ENCODE measurements at regions not wholly inside any gene's neighbourhood (a gene's known extent, or its start where the extent isn't known, plus 50 kb on each side); places are given as distances from the start of the nearest gene placed in this dataset.

- peak; percentile 1 for DNase-seq (ENCODE audit: low spot score)
- intact Hi-C loops (cut with micrococcal nuclease; ENCODE audit: unreplicated experiment): no loop called here
- CTCF ChIA-PET (ENCODE audit: unreplicated experiment): no interaction called here
- Histone ChIP-seq H3K4me3 (ENCODE audit: low read depth, low read length, poor library complexity, severe bottlenecking) (no peak overlapping the region), H3K36me3 (ENCODE audit: insufficient read depth, low read length) (no peaks in the 10 kb centered on the region), H3K9me2 (ENCODE audit: insufficient read depth, low read length) (no peaks in the 10 kb centered on the region), H3K9me3 (ENCODE audit: low read length) (no peaks in the 10 kb centered on the region), H3K4me2 (ENCODE audit: low read length) (no peak overlapping the region), H3K79me2 (ENCODE audit: insufficient read depth, low read depth, low read length) (no peaks in the 10 kb centered on the region), H4K20me1 (ENCODE audit: insufficient read depth, low read length) (no peaks in the 10 kb centered on the region), H2AFZ (ENCODE audit: low read length) (no peak overlapping the region), H3K4me1 (ENCODE audit: insufficient read depth, low read length, poor library complexity, severe bottlenecking) (no peaks in the 10 kb centered on the region), H3K27ac (ENCODE audit: low read depth, low read length, poor library complexity, severe bottlenecking) (no peak overlapping the region)
- no TSS peak for BruUV-seq (replicated peaks)
- TF ChIP-seq EZH2phosphoT487 (IDR thresholded peaks at IDR 0.05; ENCODE audit: borderline replicate concordance, low read depth, low read length) (no peak), CTCF (conservative IDR thresholded peaks at IDR 0.05; ENCODE audit: low read length) (0 out of 2 replicates have a peak, but pooled peaks have one; percentile 23)
- POLR2A ChIA-PET: interaction anchor here (0.6 kb wide), 2 partner anchors 154 to 896 kb away, joined by 5 to 8 read pairs; no protein-coding TSS in a partner anchor
These were observed 184.8 kb downstream of the TEX29 start for GRCh38 chr13:111505175-111505777.

GRCh38 chr13:111506125-111506524 is 185.7 kb downstream of the TEX29 start:
- Histone ChIP-seq H4K20me1 (ENCODE audit: insufficient read depth, low read length) (no peaks in the 10 kb centered on the region), H2AFZ (ENCODE audit: low read length) (no peak overlapping the region), H3K9me2 (ENCODE audit: insufficient read depth, low read length) (no peaks in the 10 kb centered on the region), H3K9me3 (ENCODE audit: low read length) (no peaks in the 10 kb centered on the region), H3K36me3 (ENCODE audit: insufficient read depth, low read length) (no peaks in the 10 kb centered on the region), H3K4me2 (ENCODE audit: low read length) (no peak overlapping the region), H3K4me3 (ENCODE audit: low read depth, low read length, poor library complexity, severe bottlenecking) (no peak overlapping the region), H3K27ac (ENCODE audit: low read depth, low read length, poor library complexity, severe bottlenecking) (no peak overlapping the region), H3K79me2 (ENCODE audit: insufficient read depth, low read depth, low read length) (no peaks in the 10 kb centered on the region), H3K4me1 (ENCODE audit: insufficient read depth, low read length, poor library complexity, severe bottlenecking) (no peaks in the 10 kb centered on the region)
- ChIA-PET CTCF (ENCODE audit: unreplicated experiment) (no interaction called here), POLR2A (no interaction called here)
- TF ChIP-seq EZH2phosphoT487 (IDR thresholded peaks at IDR 0.05; ENCODE audit: borderline replicate concordance, low read depth, low read length): no peak
- TF ChIP-seq CTCF (conservative IDR thresholded peaks at IDR 0.05; ENCODE audit: low read length): no peak
- BruUV-seq (replicated peaks): no TSS peak
- intact Hi-C loops (cut with micrococcal nuclease; ENCODE audit: unreplicated experiment): no loop called here
- no peak for DNase-seq (ENCODE audit: low spot score)

- Histone ChIP-seq H4K20me1 (ENCODE audit: insufficient read depth, low read length) (no peaks in the 10 kb centered on the region), H3K4me3 (ENCODE audit: low read depth, low read length, poor library complexity, severe bottlenecking) (no peak overlapping the region), H3K36me3 (ENCODE audit: insufficient read depth, low read length) (no peaks in the 10 kb centered on the region), H3K9me3 (ENCODE audit: low read length) (no peaks in the 10 kb centered on the region), H3K79me2 (ENCODE audit: insufficient read depth, low read depth, low read length) (no peaks in the 10 kb centered on the region), H3K4me1 (ENCODE audit: insufficient read depth, low read length, poor library complexity, severe bottlenecking) (no peaks in the 10 kb centered on the region), H3K27ac (ENCODE audit: low read depth, low read length, poor library complexity, severe bottlenecking) (no peak overlapping the region), H2AFZ (ENCODE audit: low read length) (no peak overlapping the region), H3K9me2 (ENCODE audit: insufficient read depth, low read length) (no peaks in the 10 kb centered on the region), H3K4me2 (ENCODE audit: low read length) (no peak overlapping the region)
- ChIA-PET POLR2A (no interaction called here), CTCF (ENCODE audit: unreplicated experiment) (no interaction called here)
- no TSS peak for BruUV-seq (replicated peaks)
- intact Hi-C loops (cut with micrococcal nuclease; ENCODE audit: unreplicated experiment): no loop called here
- DNase-seq (ENCODE audit: low spot score): no peak
- TF ChIP-seq EZH2phosphoT487 (IDR thresholded peaks at IDR 0.05; ENCODE audit: borderline replicate concordance, low read depth, low read length) (no peak), CTCF (conservative IDR thresholded peaks at IDR 0.05; ENCODE audit: low read length) (no peak)
These were observed 186.2 kb downstream of the TEX29 start for GRCh38 chr13:111506621-111507020.
